GM23248 (cell line): ENCODE measurements at regions not wholly inside any gene's neighbourhood (a gene's known extent, or its start where the extent isn't known, plus 50 kb on each side); places are given as distances from the start of the nearest gene placed in this dataset.

Experiments used
- EZH2 ChIP-seq: fragments of 200-600 bp; sonication (generic); IDR thresholded peaks from 2 replicates; pipeline ENCODE4 v1.6.1; 2018; ENCODE audit warnings: antibody characterized with exemption, mild to moderate bottlenecking; ENCODE audit not compliant: insufficient read depth, poor library complexity, severe bottlenecking
- EZH2phosphoT487 ChIP-seq: fragments of 200-600 bp; sonication (generic); IDR thresholded peaks from 2 replicates; pipeline ENCODE4 v1.6.1; 2018; ENCODE audit warnings: antibody characterized with exemption, moderate library complexity, mild to moderate bottlenecking, low read depth; ENCODE audit not compliant: insufficient read depth

DNA sequence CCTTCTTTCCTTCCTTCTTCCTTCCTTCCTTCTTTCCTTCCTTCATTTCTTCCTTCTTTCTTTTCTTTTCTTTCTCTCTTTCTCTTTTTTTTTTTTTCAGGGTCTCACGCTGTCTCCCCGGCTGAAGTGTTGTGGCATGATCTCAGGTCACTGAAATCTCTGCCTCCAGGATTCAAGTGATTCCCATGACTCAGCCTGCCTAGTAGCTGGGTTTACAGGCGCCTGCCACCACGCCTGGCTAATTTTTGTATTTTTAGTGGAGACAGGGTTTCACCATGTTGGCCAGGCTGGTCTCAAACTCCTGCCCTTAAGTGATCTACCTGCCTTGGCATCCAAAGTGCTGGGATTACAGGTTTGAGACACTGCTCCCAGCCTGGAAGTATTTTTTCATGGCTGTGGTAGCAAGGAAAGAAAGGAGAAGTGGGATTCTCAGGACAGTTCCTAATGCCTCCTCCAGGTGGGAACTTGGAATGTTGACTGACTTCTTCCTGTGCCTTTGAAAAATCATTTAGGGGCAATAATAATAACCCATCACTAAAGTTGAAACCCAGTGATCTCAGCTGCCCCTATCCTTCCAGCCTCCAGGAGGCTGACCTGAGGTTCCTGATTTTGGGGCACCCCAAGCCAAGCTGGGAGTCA lies 89.3 kb upstream of the CELF4 start:
- no peak for TF ChIP-seq EZH2
- no peak for TF ChIP-seq EZH2phosphoT487
